ENCODE measurements at regions not wholly inside any gene's neighbourhood (a gene's known extent, or its start where the extent isn't known, plus 50 kb on each side); places are given as distances from the start of the nearest gene placed in this dataset.

GRCh38 chr2:118709786-118710185 is 137.7 kb downstream of the EN1 start:
- no peak for ATAC-seq (ENCODE audit: poor library complexity)
- intact Hi-C loops (cut with DNase I): no loop called here

GRCh38 chr2:118706844-118707243 is 140.6 kb downstream of the EN1 start:
- intact Hi-C loops (cut with DNase I): no loop called here
- no peak for ATAC-seq (ENCODE audit: poor library complexity)
- DNase-seq: no peak

More at GRCh38 chr2:118709786-118710185, 137.7 kb downstream of the EN1 start:
- DNase-seq: no peak

GRCh38 chr2:118706371-118706770 is 141.1 kb downstream of the EN1 start:
- no peak for DNase-seq
- intact Hi-C loops (cut with DNase I): no loop called here
- no peak for ATAC-seq (ENCODE audit: poor library complexity)

- ATAC-seq (ENCODE audit: poor library complexity) (no peak), DNase-seq (no peak)
- intact Hi-C loops (cut with DNase I): no loop called here
These were observed 142.4 kb downstream of the EN1 start for GRCh38 chr2:118705032-118705431.

- DNase-seq: no peak
- intact Hi-C loops (cut with DNase I): no loop called here
- ATAC-seq (ENCODE audit: poor library complexity): no peak
These were observed 147.8 kb downstream of the EN1 start for GRCh38 chr2:118699447-118700175.

GRCh38 chr2:118698564-118698963 is 148.9 kb downstream of the EN1 start:
- no peak for ATAC-seq (ENCODE audit: poor library complexity)
- intact Hi-C loops (cut with DNase I): no loop called here
- DNase-seq: no peak

GRCh38 chr2:118697781-118698180 is 149.7 kb downstream of the EN1 start:
- intact Hi-C loops (cut with DNase I): no loop called here
- no peak for DNase-seq
- ATAC-seq (ENCODE audit: poor library complexity): no peak

- DNase-seq (no peak), ATAC-seq (ENCODE audit: poor library complexity) (no peak)
- intact Hi-C loops (cut with DNase I): no loop called here
These were observed 150.5 kb downstream of the EN1 start for GRCh38 chr2:118696786-118697465.

- DNase-seq: no peak
- no peak for ATAC-seq (ENCODE audit: poor library complexity)
- intact Hi-C loops (cut with DNase I): no loop called here
These were observed 154.1 kb downstream of the EN1 start for GRCh38 chr2:118693287-118693822.

GRCh38 chr2:118689874-118690273 is 157.6 kb downstream of the EN1 start:
- ATAC-seq (ENCODE audit: poor library complexity): no peak
- intact Hi-C loops (cut with DNase I): no loop called here
- DNase-seq: no peak

- no peak for DNase-seq
These were observed 158.0 kb downstream of the EN1 start for GRCh38 chr2:118689456-118689855.

GRCh38 chr2:118689033-118689432 is 158.4 kb downstream of the EN1 start:
- intact Hi-C loops (cut with DNase I): no loop called here
- ATAC-seq (ENCODE audit: poor library complexity) (no peak), DNase-seq (no peak)

More at GRCh38 chr2:118689456-118689855, 158.0 kb downstream of the EN1 start:
- intact Hi-C loops (cut with DNase I): no loop called here
- no peak for ATAC-seq (ENCODE audit: poor library complexity)

- intact Hi-C loops (cut with DNase I): no loop called here
- no peak for ATAC-seq (ENCODE audit: poor library complexity)
- DNase-seq: no peak
These were observed 159.8 kb downstream of the EN1 start for GRCh38 chr2:118687698-118688097.

GRCh38 chr2:118687192-118687591 is 160.3 kb downstream of the EN1 start:
- ATAC-seq (ENCODE audit: poor library complexity): no peak
- DNase-seq: no peak
- intact Hi-C loops (cut with DNase I): no loop called here

- no peak for DNase-seq
- intact Hi-C loops (cut with DNase I): no loop called here
- no peak for ATAC-seq (ENCODE audit: poor library complexity)
These were observed 161.1 kb downstream of the EN1 start for GRCh38 chr2:118686346-118686745.

- DNase-seq (no peak), ATAC-seq (ENCODE audit: poor library complexity) (no peak)
- intact Hi-C loops (cut with DNase I): no loop called here
These were observed 164.0 kb downstream of the EN1 start for GRCh38 chr2:118683460-118683859.

- ATAC-seq (ENCODE audit: poor library complexity) (no peak), DNase-seq (no peak)
- intact Hi-C loops (cut with DNase I): no loop called here
These were observed 168.5 kb downstream of the EN1 start for GRCh38 chr2:118678985-118679384.

- no peak for ATAC-seq (ENCODE audit: poor library complexity)
- intact Hi-C loops (cut with DNase I): no loop called here
- no peak for DNase-seq
These were observed 169.9 kb downstream of the EN1 start for GRCh38 chr2:118677546-118677945.

GRCh38 chr2:118675531-118675930 is 171.9 kb downstream of the EN1 start:
- intact Hi-C loops (cut with DNase I): no loop called here
- ATAC-seq (ENCODE audit: poor library complexity): no peak

GRCh38 chr2:118672571-118673158 is 174.8 kb downstream of the EN1 start:
- intact Hi-C loops (cut with DNase I): no loop called here
- no peak for ATAC-seq (ENCODE audit: poor library complexity)
- no peak for DNase-seq

More at GRCh38 chr2:118675531-118675930, 171.9 kb downstream of the EN1 start:
- no peak for DNase-seq

Data from Right ventricle myocardium superior (tissue), 1 donor.